Sciatic nerve (tissue), 2 donors: ENCODE measurements at regions not wholly inside any gene's neighbourhood (a gene's known extent, or its start where the extent isn't known, plus 50 kb on each side); places are given as distances from the start of the nearest gene placed in this dataset.

Experiments
- ATAC-seq: fragments of 200-7000 bp; cut with Tn5 transposase; one replicate; pipeline ENCODE4 v1.9.1; 2020; ENCODE audit warnings: mild to moderate bottlenecking, moderate library complexity
- DNase-seq: peaks from one replicate; pipeline ENCODE4 v3.0.0-alpha.2; 2020; ENCODE audit warnings: low spot score
- intact Hi-C: fragments of 100-400 bp; cut with DNase I; formaldehyde crosslinking; loops from one replicate; pipeline ENCODE4 v1.14.2; 2022
- donor health status: DM: no; HTN: no; CAD: no.
- donor health status: DM: no; HTN: no; CAD: no.

- DNase-seq = peak; percentile 27
- intact Hi-C loops = no loop called here
- ATAC-seq = peak; percentile 21
Observed at GRCh38 chr15:70558406-70559264, 204.7 kb downstream of the UACA start.

GRCh38 chr15:70557521-70558258 lies 205.7 kb downstream of the UACA start:
- DNase-seq (peak; percentile 36), ATAC-seq (no peak)
- intact Hi-C loops = no loop called here

- DNase-seq = no peak
- intact Hi-C loops = no loop called here
- ATAC-seq = no peak
Observed at GRCh38 chr15:70556779-70557178, 206.6 kb downstream of the UACA start.

- no peak for ATAC-seq
- DNase-seq = peak; percentile 10
- intact Hi-C loops = no loop called here
Observed at GRCh38 chr15:70556151-70556741, 207.1 kb downstream of the UACA start.

- ATAC-seq = no peak
- peak; percentile 33 for DNase-seq
- intact Hi-C loops = no loop called here
Observed at GRCh38 chr15:70555713-70556112, 207.6 kb downstream of the UACA start.

- no peak for DNase-seq
- intact Hi-C loops = no loop called here
- no peak for ATAC-seq
Observed at GRCh38 chr15:70547846-70548487, 215.4 kb downstream of the UACA start.

GRCh38 chr15:70545526-70545925 lies 217.8 kb downstream of the UACA start:
- intact Hi-C loops = no loop called here
- ATAC-seq (no peak), DNase-seq (no peak)

GRCh38 chr15:70541511-70541910 lies 221.8 kb downstream of the UACA start:
- DNase-seq = no peak
- intact Hi-C loops = no loop called here
- ATAC-seq = no peak

- ATAC-seq = no peak
- intact Hi-C loops = no loop called here
Observed at GRCh38 chr15:70539912-70540530, 223.3 kb downstream of the UACA start.

GRCh38 chr15:70539409-70539808 lies 223.9 kb downstream of the UACA start:
- peak; percentile 18 for DNase-seq
- no peak for ATAC-seq
- intact Hi-C loops = no loop called here

More at GRCh38 chr15:70539912-70540530, 223.3 kb downstream of the UACA start:
- peak; percentile 35 for DNase-seq

GRCh38 chr15:70538278-70538677 lies 225.1 kb downstream of the UACA start:
- intact Hi-C loops = no loop called here
- ATAC-seq = no peak
- no peak for DNase-seq

GRCh38 chr15:70535955-70536338 lies 227.4 kb downstream of the UACA start:
- intact Hi-C loops = no loop called here

GRCh38 chr15:70535071-70535954 lies 228.0 kb downstream of the UACA start:
- ATAC-seq (peak; percentile 42), DNase-seq (no peak)
- intact Hi-C loops = no loop called here

More at GRCh38 chr15:70535955-70536338, 227.4 kb downstream of the UACA start:
- DNase-seq (no peak), ATAC-seq (no peak)

GRCh38 chr15:70533931-70534742 lies 229.2 kb downstream of the UACA start:
- no peak for DNase-seq
- intact Hi-C loops = no loop called here
- no peak for ATAC-seq

GRCh38 chr15:70532531-70533186 lies 230.7 kb downstream of the UACA start:
- DNase-seq (no peak), ATAC-seq (no peak)
- intact Hi-C loops = no loop called here

GRCh38 chr15:70531576-70531975 lies 231.8 kb downstream of the UACA start:
- DNase-seq (no peak), ATAC-seq (no peak)
- intact Hi-C loops = no loop called here

GRCh38 chr15:70530906-70531305 lies 232.5 kb downstream of the UACA start:
- DNase-seq = no peak
- intact Hi-C loops = no loop called here
- no peak for ATAC-seq
